K562 (cell line): ENCODE measurements at regions not wholly inside any gene's neighbourhood (a gene's known extent, or its start where the extent isn't known, plus 50 kb on each side); places are given as distances from the start of the nearest gene placed in this dataset.
A peak's percentile ranks its signal among the peaks of the same experiment; 100 is the strongest.

Experiments
- ATAC-seq: fragments of 200-7000 bp; cut with Tn5 transposase; 3 replicates; pipeline ENCODE4 v1.9.1; 2020; ENCODE audit warnings: moderate library complexity
- BruUV-seq: library from RNA; stranded (reverse); fragments of 400-500 nt; replicated peaks from 2 replicates; lab custom pipeline; 2021; lab: Mats Ljungman, UMichigan
- CTCF ChIA-PET: fragments of 300-600 bp; formaldehyde crosslinking; extraction: SDS; loops from one replicate; lab custom pipeline; 2021; ENCODE audit warnings: low intra/inter-chr PET ratio; lab: Yijun Ruan, JAX
- POLR2A ChIA-PET: fragments of 300-600, 350-650 bp; sonication (Branson Sonifier 250); formaldehyde crosslinking; extraction: SDS; loops from one replicate; lab custom pipeline; 2021; ENCODE audit warnings: antibody characterized with exemption, inconsistent platforms; lab: Yijun Ruan, JAX
- DNase-seq, 4 experiments: peaks; one replicate each; pipeline versions ENCODE4 v3.0.0 to v3.0.0-alpha.2; 2011 to 2018; ENCODE audit warnings: low spot score in 3 of 4, mixed read lengths in 3 of 4; ENCODE audit errors: extremely low read depth in 1 of 4
- FAIRE-seq: peaks from 2 replicates; lab custom pipeline; 2011; peaks lifted over from hg19 to GRCh38; lab: Jason Lieb, UNC
- H2AFZ ChIP-seq: 2 replicates; pipeline ENCODE4 v1.6.0; 2011; ENCODE audit warnings: low read depth, low read length, control low read depth, inconsistent platforms
- H3K27ac ChIP-seq: fragments of 200-600 bp; 3 replicates; pipeline ENCODE4 v1.8.0; 2011; ENCODE audit warnings: low read depth, mild to moderate bottlenecking, control low read depth, inconsistent platforms, low read length, moderate library complexity, mixed read lengths; ENCODE audit errors: extremely low read depth
- H3K27me3 ChIP-seq, 2 experiments: fragments of 300-600 bp in 1 of 2; 2 replicates in 1 of 2; 3 replicates in 1 of 2; pipeline versions ENCODE4 v1.6.0 to v1.8.0; 2011; ENCODE audit warnings: inconsistent platforms in 2 of 2, low read length in 2 of 2, mild to moderate bottlenecking in 1 of 2, mixed read lengths in 1 of 2, moderate library complexity in 1 of 2; ENCODE audit not compliant: control insufficient read depth in 2 of 2, insufficient read depth in 2 of 2
- H3K36me3 ChIP-seq: fragments of 300-600 bp; 3 replicates; pipeline ENCODE4 v1.8.0; 2011; ENCODE audit warnings: mild to moderate bottlenecking, low read length, inconsistent platforms; ENCODE audit not compliant: control insufficient read depth, insufficient read depth
- H3K4me1 ChIP-seq, 2 experiments: fragments of 200-600 bp in 1 of 2; replicated peaks in 1 of 2; 2 replicates in 1 of 2; 3 replicates in 1 of 2; pipeline versions ENCODE4 v1.5.1 to v1.8.0; 2011; ENCODE audit warnings: inconsistent platforms in 2 of 2, low read length in 2 of 2, mild to moderate bottlenecking in 1 of 2, mixed read lengths in 1 of 2, moderate library complexity in 1 of 2; ENCODE audit not compliant: control insufficient read depth in 2 of 2, insufficient read depth in 2 of 2
- H3K4me2 ChIP-seq: 2 replicates; pipeline ENCODE4 v1.6.1; 2011; ENCODE audit warnings: low read length, control low read depth, inconsistent platforms, mixed read lengths; ENCODE audit not compliant: insufficient read depth
- H3K4me3 ChIP-seq: fragments of 200-600 bp; sonication (generic), shearing (Covaris generic); 2 replicates; pipeline ENCODE4 v1.5.1; 2016; ENCODE audit warnings: control low read depth, inconsistent platforms
- H3K79me2 ChIP-seq: fragments of 200-600 bp; 3 replicates; pipeline ENCODE4 v1.8.0; 2011; ENCODE audit warnings: low read length, inconsistent platforms; ENCODE audit not compliant: control insufficient read depth, insufficient read depth
- H3K9ac ChIP-seq, 2 experiments: 2 replicates each; pipeline versions ENCODE4 v1.6.0 to v1.6.1; 2011; ENCODE audit warnings: low read depth in 2 of 2, low read length in 2 of 2, control low read depth in 1 of 2, inconsistent platforms in 1 of 2, mild to moderate bottlenecking in 1 of 2, mixed read lengths in 1 of 2; ENCODE audit not compliant: insufficient read depth in 1 of 2
- H3K9me1 ChIP-seq: one replicate; pipeline ENCODE4 v1.6.0; 2011; ENCODE audit warnings: inconsistent platforms, mild to moderate bottlenecking, low read length, moderate library complexity; ENCODE audit not compliant: control insufficient read depth, insufficient read depth
- H3K9me3 ChIP-seq: replicated peaks from 2 replicates; pipeline ENCODE4 v1.5.1; 2011; ENCODE audit warnings: low read depth, low read length, inconsistent platforms; ENCODE audit not compliant: control insufficient read depth, insufficient read depth
- H4K20me1 ChIP-seq: replicated peaks from 2 replicates; pipeline ENCODE4 v1.6.1; 2011; ENCODE audit warnings: low read length, inconsistent platforms, mixed read lengths; ENCODE audit not compliant: control insufficient read depth, insufficient read depth
- KAT2B ChIP-seq: IDR thresholded peaks from one replicate; pipeline ENCODE4 v1.6.1; 2012; ENCODE audit warnings: low read depth, mild to moderate bottlenecking, control low read depth, inconsistent platforms, low read length, moderate library complexity
- NFIC ChIP-seq: fragments of 450-650 bp; IDR thresholded peaks from 2 replicates; pipeline ENCODE4 v1.6.1; 2017; ENCODE audit warnings: mild to moderate bottlenecking, inconsistent platforms
- WGBS: fragments of 100-300 bp; shearing (Covaris generic); methylation state at CpG from one replicate; pipeline ENCODE4 v1.1.6; 2016; ENCODE audit warnings: low coverage, mixed read lengths; ENCODE audit not compliant: insufficient coverage; ENCODE audit errors: missing lambda C conversion rate; 5-methylcytosine and 5-hydroxymethylcytosine counted together
- in situ Hi-C: fragments of 300-500 bp; cut with MboI; formaldehyde crosslinking; loops from 4 replicates; pipeline ENCODE4 v1.15.0; 2018; ENCODE audit warnings: inconsistent platforms, mixed read lengths
- intact Hi-C: fragments of 100-400 bp; cut with micrococcal nuclease; formaldehyde crosslinking; loops from 2 replicates; pipeline ENCODE4 v1.14.2; 2022
- TF ChIP-seq, protein P1 (sequence below): fragments of 250-450 bp; sonication (Bioruptor Pico); IDR thresholded peaks from 2 replicates; pipeline ENCODE4 v1.8.0; 2022; ENCODE audit warnings: inconsistent platforms

DNA sequence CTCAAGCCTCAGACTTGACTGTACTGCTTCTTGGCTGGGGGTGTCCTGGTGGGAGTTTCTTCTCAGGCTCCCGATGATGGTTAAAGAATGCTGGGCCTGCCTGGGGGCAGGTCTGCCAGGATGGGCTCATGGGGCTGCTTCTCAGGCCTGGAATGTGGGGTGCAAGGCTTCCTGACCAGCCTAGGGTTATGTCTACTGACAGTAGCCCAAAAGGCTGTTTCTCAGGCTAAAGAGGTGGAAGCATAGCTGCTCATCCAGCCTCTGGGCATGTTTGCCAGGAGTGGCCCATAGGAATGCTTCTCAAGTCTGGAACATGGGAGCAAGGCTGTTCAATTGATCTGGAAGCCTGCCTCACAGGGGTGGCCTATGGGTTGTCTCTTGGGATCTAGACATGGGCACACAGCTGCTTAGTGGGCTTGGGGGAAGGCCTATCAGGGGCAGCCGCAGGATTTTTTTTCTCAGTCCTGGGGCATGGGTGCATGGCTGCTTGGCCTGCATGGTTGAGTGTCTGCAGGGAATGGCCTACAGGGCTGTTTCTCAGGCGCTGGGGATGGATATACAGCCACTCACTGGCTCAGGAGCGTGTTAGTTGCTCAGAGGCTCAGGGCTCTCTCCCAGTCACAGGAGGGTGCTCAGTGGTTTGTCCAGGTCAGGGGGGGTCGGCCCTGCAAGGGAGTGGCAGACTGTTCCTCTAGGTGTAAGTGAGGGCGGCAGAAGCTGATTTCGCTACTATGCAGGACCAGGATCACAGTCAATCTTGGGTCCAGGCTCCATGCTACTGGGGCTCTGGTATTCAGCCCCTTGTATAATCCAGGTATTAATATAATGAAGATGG lies 617.3 kb upstream of the REG3G start (continued):
- TF ChIP-seq KAT2B, result no peak

DNA sequence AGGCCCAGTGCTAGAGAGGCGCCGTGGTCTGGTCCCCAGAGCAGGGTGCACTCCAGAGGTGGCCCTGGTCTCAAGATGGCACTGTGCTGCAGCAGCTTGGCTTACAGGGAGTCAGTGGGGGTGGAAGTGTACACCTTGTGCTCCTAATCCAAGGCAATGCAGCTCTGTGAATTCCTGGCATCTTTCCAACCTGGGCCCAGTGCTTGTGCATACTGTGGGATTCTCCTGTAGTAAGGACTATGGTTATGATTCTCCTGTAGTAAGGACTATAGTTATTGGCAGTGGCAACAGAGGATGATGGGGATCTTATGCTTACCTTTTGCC lies 616.7 kb upstream of the REG3G start:
- peak; percentile 57 for TF ChIP-seq NFIC
- TF ChIP-seq, protein P1, sequence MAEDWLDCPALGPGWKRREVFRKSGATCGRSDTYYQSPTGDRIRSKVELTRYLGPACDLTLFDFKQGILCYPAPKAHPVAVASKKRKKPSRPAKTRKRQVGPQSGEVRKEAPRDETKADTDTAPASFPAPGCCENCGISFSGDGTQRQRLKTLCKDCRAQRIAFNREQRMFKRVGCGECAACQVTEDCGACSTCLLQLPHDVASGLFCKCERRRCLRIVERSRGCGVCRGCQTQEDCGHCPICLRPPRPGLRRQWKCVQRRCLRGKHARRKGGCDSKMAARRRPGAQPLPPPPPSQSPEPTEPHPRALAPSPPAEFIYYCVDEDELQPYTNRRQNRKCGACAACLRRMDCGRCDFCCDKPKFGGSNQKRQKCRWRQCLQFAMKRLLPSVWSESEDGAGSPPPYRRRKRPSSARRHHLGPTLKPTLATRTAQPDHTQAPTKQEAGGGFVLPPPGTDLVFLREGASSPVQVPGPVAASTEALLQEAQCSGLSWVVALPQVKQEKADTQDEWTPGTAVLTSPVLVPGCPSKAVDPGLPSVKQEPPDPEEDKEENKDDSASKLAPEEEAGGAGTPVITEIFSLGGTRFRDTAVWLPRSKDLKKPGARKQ (CRISPR knock-in tag), result no peak
- no peaks in the 10 kb centered on the region; the same call in 1 of the 2 replicates for H3K9me3 ChIP-seq
- H2AFZ ChIP-seq, result no peak overlapping the region
- no peaks in the 10 kb centered on the region for H3K4me1 ChIP-seq
- H3K4me2 ChIP-seq, result no peak overlapping the region
- FAIRE-seq (no peak), DNase-seq (no peak), ATAC-seq (no peak)
- H4K20me1 ChIP-seq, result no peaks in the 10 kb centered on the region
- H3K36me3 ChIP-seq, result no peaks in the 10 kb centered on the region
- 52% methylated on average over 2 of the region's 2 CpGs for WGBS
- no peaks in the 10 kb centered on the region for H3K27me3 ChIP-seq
- no peak overlapping the region for H3K27ac ChIP-seq
- POLR2A ChIA-PET, result interaction anchor here (0.8 kb wide), 1 partner anchor 14 kb away, joined by 3 read pairs; no protein-coding TSS in a partner anchor
- in situ Hi-C loops (no loop called here), intact Hi-C loops (no loop called here)
- H3K4me3 ChIP-seq, result no peak overlapping the region
- peaks cover 5% of the 10 kb centered on the region; the same call in 2 of the 3 replicates for H3K79me2 ChIP-seq
- no TSS peak for BruUV-seq
- H3K9ac ChIP-seq, result no peak overlapping the region
- no peaks in the 10 kb centered on the region for H3K9me1 ChIP-seq
- CTCF ChIA-PET, result no interaction called here
